HG03432 (cell line): ENCODE measurements at regions not wholly inside any gene's neighbourhood (a gene's known extent, or its start where the extent isn't known, plus 50 kb on each side); places are given as distances from the start of the nearest gene placed in this dataset.

Experiments used
- ATAC-seq: cut with Tn5 transposase; IDR thresholded peaks from one replicate; pipeline ENCODE4 v1.9.1; 2021; ENCODE audit warnings: mild to moderate bottlenecking, moderate library complexity; ENCODE audit not compliant: unreplicated experiment

- ATAC-seq: no peak
These were observed 1676.7 kb upstream of the TENM3 start for GRCh38 chr4:180566492-180566891.

- ATAC-seq: no peak
These were observed 1676.1 kb upstream of the TENM3 start for GRCh38 chr4:180567080-180567479.

GRCh38 chr4:180571516-180572055 lies 1671.6 kb upstream of the TENM3 start:
- ATAC-seq: no peak

GRCh38 chr4:180578175-180578574 lies 1665.0 kb upstream of the TENM3 start:
- peak; percentile 74 for ATAC-seq

DNA sequence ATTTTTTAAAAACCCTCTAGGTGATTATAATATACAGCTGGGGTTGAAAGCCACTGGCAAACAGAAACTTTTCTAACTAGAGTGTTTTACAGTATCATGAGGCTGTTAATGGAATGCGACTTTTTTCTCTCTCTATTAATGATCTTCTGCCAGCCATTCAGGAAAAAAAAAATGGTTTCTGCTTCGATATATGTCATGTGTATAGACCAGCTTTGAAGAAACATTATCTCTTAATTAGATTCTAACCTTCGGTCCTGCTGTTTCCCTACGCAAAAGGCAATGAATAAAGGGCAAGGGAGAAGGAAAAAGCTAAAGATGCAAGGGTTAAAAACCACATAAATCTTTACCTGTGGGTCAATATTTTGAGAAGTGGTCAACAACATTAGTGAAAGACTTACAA lies 1662.1 kb upstream of the TENM3 start:
- ATAC-seq: no peak

GRCh38 chr4:180587379-180587778 lies 1655.8 kb upstream of the TENM3 start:
- ATAC-seq: no peak

DNA sequence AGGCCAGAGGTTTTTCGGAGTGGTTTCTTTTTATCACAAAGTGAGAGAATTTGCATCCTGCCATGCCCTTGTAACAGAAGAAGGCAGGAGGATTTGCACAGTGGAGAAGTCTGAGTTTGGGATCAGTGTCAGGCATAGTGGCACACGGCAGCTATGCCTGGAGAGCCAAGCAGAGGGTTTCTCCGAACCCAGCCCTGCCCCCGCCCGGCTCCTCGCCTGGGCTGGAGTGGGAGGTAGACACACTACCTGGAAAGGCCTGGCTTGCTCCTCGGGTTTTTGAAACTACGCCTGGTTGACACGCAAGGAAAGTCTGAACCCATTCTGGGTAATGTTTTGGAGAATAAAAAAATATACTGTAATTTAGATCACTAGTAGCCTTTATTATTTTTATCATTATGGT lies 1653.6 kb upstream of the TENM3 start:
- ATAC-seq: no peak

DNA sequence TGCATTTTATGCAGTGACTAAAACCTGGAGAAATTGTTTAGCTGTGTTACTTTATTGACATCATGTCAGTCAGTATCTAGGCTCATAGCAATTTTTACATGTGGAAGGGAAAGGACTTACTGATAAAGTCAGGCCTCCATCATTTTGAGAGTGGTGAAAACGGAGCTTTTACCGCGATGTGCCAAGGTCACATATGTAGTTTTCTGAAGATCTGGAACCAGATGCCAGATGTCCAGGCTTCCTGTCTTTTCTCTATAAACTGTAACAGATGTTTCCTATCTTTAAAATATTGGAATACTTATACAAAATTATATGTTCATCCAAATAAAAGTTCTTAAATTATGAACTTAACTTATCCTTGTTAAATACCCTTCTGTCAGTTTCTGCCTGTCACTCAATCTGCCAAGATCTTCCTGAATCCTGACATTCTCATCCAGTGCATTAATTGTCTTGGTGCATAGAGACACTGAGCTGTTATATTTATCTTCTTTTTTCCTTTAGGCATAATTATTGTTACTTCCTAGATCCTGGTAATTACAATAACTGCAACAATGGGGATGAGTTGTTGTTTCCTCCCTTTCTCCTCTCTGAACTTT lies 1646.2 kb upstream of the TENM3 start:
- ATAC-seq: no peak

- peak; percentile 68 for ATAC-seq
These were observed 1644.9 kb upstream of the TENM3 start for GRCh38 chr4:180598281-180598680.

GRCh38 chr4:180603791-180604190 lies 1639.4 kb upstream of the TENM3 start:
- no peak for ATAC-seq

DNA sequence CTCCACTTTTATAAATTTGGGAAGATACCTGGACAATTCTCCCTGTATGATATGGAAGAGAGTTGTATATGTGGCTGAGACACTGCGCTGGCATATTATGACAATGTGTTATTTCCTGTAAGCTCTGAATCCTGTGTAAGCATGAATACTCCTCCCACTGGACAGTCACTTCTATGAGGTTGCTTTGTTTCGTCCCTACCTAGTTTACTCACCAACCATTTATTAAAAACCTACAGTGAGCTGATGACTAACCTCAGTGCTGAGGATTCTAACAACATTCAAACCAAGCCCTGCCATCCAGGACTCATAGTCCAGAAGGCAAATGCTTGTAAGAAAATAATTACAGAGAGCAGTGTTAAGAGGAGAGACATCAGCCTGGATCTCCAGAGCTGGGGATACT lies 1632.9 kb upstream of the TENM3 start:
- ATAC-seq: no peak

DNA sequence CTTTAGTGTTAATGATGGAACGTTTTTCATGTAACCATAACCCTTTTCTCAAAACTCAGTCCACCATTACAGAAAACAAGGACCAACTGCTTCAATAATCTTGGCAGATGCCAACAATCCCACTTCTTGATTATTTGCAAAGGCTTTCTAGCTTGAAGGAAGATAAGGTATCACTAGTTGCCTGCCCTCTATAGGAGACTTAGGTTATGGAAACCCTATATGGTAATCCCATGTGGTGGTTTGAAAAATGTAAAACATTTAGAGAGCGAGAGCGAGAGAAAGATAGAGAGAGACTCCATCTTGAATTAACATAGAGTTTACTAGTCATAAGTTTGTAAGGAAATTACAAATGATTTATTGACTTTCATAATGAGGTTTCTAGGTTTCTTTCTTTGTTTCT lies 1627.5 kb upstream of the TENM3 start:
- no peak for ATAC-seq

- no peak for ATAC-seq
These were observed 1626.0 kb upstream of the TENM3 start for GRCh38 chr4:180617196-180617595.

DNA sequence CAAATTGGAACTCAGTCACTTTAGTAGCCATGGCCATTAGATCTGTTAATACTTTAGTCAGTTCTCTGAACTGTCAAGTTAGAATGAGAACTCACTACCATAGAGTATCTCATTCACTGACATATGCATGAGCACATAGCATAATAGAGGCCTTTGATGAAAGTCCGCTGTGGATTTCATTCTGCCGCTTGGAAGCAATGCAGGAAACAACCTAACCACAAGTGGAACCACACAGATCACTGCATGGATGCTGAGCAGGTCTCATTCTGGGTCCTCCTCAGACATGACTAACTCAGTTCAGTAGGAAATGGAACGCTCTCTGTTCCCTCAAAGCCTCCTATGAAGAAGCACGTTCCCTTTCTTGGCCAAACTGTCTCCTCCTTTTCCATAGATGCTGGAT lies 1624.8 kb upstream of the TENM3 start:
- ATAC-seq: no peak

DNA sequence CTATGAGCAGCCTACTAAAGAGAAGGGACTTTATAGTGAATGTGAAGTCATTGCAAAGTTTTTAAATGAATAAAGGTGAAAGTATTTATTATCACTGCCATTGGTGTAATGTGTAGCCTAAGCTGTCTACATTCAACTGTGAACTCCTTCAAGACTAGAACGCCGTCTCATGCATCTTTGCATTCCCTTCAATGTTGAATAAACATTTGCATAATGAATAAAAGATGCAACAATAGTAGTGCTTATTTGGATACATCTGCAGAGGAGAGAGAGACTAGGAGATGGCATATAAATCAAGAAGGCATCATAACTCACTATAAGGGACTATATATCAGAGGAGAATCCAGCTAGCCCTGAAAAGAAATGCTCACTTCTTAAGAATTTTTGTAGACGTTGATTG lies 1623.8 kb upstream of the TENM3 start:
- ATAC-seq: no peak

DNA sequence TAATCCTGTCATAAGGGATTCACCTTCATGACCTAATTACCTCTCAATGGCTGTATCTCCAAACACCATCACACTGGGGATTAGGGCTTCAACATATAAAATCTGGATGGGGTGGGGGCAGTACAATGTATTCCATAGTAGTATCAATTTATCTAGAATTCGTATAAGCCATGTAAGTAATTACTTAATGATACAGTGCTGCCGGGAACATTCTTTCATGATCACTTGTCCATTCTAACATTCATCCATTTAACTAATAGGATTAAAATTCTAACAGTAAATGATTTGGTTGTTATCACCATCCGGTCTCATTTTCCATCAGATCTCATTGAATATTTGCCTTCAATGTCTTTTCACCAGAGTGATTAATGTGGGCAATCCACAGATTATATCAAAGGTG lies 1620.9 kb upstream of the TENM3 start:
- no peak for ATAC-seq

- no peak for ATAC-seq
These were observed 1617.5 kb upstream of the TENM3 start for GRCh38 chr4:180625653-180626052.

- no peak for ATAC-seq
These were observed 1613.1 kb upstream of the TENM3 start for GRCh38 chr4:180630012-180630665.

DNA sequence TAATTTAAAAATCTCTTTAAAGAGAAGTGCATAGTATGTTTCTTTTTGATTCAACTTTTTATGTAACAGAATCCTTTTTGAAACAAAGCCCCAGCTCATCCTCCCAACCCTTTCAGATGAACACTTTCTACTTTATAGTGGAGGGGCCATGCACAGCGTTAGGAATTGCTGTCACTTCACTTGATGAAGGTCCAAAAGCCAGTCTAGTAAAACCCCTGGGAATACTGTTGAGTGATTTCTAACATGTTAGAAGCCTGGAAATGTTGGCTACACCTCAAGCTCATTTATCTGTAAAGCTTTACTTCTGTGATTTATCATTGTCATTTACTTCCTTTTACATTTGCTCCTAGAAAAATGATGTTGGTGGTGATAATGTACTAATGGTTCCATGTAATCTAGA lies 1608.9 kb upstream of the TENM3 start:
- no peak for ATAC-seq

GRCh38 chr4:180635281-180635680 lies 1607.9 kb upstream of the TENM3 start:
- no peak for ATAC-seq

- no peak for ATAC-seq
These were observed 1606.4 kb upstream of the TENM3 start for GRCh38 chr4:180636696-180637404.

DNA sequence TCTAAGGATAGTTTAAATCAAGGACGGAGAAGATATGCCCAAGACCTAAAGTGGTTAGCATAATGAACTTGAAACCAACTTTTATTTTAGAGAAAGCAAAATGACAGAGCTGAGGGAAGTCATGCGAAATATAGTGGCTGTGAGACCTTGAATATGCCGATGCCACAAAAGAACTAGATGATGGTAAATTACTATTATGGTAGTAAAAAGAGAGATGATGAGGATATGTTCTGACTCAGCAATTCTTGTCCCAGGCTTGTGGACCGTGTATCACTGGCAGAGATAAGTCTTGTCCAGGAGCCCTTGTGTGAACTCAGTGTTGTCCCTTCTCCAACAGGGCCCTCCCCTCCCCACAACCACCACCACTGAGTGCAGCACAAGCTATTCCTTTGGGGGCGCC lies 1605.6 kb upstream of the TENM3 start:
- ATAC-seq: peak; percentile 55
